GM23338 (cell line): ENCODE measurements at regions not wholly inside any gene's neighbourhood (a gene's known extent, or its start where the extent isn't known, plus 50 kb on each side); places are given as distances from the start of the nearest gene placed in this dataset.

Experiments
- ATAC-seq: fragments of 200-7000 bp; cut with Tn5 transposase; 3 replicates; pipeline ENCODE4 v1.9.1; 2020
- DNase-seq: peaks from one replicate; pipeline ENCODE4 v3.0.0-alpha.2; 2015; ENCODE audit warnings: low spot score
- H2AFZ ChIP-seq: fragments of 200-600 bp; sonication (generic); 2 replicates; pipeline ENCODE4 v1.8.0; 2016; ENCODE audit warnings: antibody characterized with exemption, mild to moderate bottlenecking, moderate library complexity
- H3F3A ChIP-seq: fragments of 200-600 bp; sonication (generic); replicated peaks from 2 replicates; pipeline ENCODE4 v1.8.0; 2017; ENCODE audit warnings: antibody characterized with exemption, mixed run types, low read depth
- H3K27ac ChIP-seq: fragments of 200-600 bp; sonication (generic); 2 replicates; pipeline ENCODE4 v1.6.1; 2016; ENCODE audit warnings: low read depth
- H3K27me3 ChIP-seq: fragments of 200-600 bp; sonication (generic); 2 replicates; pipeline ENCODE4 v1.8.0; 2016; ENCODE audit warnings: mild to moderate bottlenecking, mixed run types, moderate library complexity; ENCODE audit not compliant: insufficient read depth
- H3K36me3 ChIP-seq: fragments of 200-600 bp; sonication (generic); 2 replicates; pipeline ENCODE4 v1.8.0; 2016; ENCODE audit warnings: mild to moderate bottlenecking; ENCODE audit not compliant: insufficient read depth
- H3K4me1 ChIP-seq: fragments of 200-600 bp; sonication (generic); 2 replicates; pipeline ENCODE4 v1.8.0; 2016; ENCODE audit warnings: mild to moderate bottlenecking, moderate library complexity; ENCODE audit not compliant: insufficient read depth
- H3K4me2 ChIP-seq: fragments of 200-600 bp; sonication (generic); 2 replicates; pipeline ENCODE4 v1.7.1; 2017; ENCODE audit warnings: mixed run types
- H3K4me3 ChIP-seq: fragments of 200-600 bp; sonication (generic); 2 replicates; pipeline ENCODE4 v1.6.1; 2016; ENCODE audit warnings: mixed run types
- H3K79me2 ChIP-seq: fragments of 200-600 bp; sonication (generic); replicated peaks from 2 replicates; pipeline ENCODE4 v1.8.0; 2017; ENCODE audit warnings: mild to moderate bottlenecking; ENCODE audit not compliant: insufficient read depth
- H3K9me2 ChIP-seq: fragments of 200-600 bp; sonication (generic); 2 replicates; pipeline ENCODE4 v1.8.0; 2017; ENCODE audit not compliant: insufficient read depth
- H4K20me1 ChIP-seq: fragments of 200-600 bp; sonication (generic); replicated peaks from 2 replicates; pipeline ENCODE4 v1.8.0; 2017; ENCODE audit warnings: mild to moderate bottlenecking; ENCODE audit not compliant: insufficient read depth
- H3K27ac Mint-ChIP-seq: 2 replicates; pipeline ENCODE4 v1.8.0; 2020; ENCODE audit warnings: inconsistent platforms, mild to moderate bottlenecking, moderate library complexity, mixed read lengths
- H3K27me3 Mint-ChIP-seq: 3 replicates; pipeline ENCODE4 v1.8.0; 2022; ENCODE audit warnings: low read depth, mild to moderate bottlenecking, moderate library complexity, mixed read lengths, inconsistent platforms; ENCODE audit not compliant: insufficient read depth, poor library complexity
- H3K36me3 Mint-ChIP-seq: 3 replicates; pipeline ENCODE4 v1.8.0; 2021; ENCODE audit warnings: low read depth, mild to moderate bottlenecking, inconsistent platforms, moderate library complexity, mixed read lengths
- H3K4me1 Mint-ChIP-seq: 3 replicates; pipeline ENCODE4 v1.8.0; 2020; ENCODE audit warnings: mild to moderate bottlenecking, inconsistent platforms, mixed read lengths
- H3K4me3 Mint-ChIP-seq: 3 replicates; pipeline ENCODE4 v1.8.0; 2021; ENCODE audit warnings: moderate library complexity, mild to moderate bottlenecking, inconsistent platforms, mixed read lengths
- H3K9me3 Mint-ChIP-seq: 3 replicates; pipeline ENCODE4 v1.8.0; 2020; ENCODE audit warnings: moderate library complexity, mild to moderate bottlenecking, inconsistent platforms, mixed read lengths
- CREB1 ChIP-seq: fragments of 250-450 bp; sonication (Bioruptor Pico); IDR thresholded peaks from 2 replicates; pipeline ENCODE4 v1.5.0; 2020; ENCODE audit warnings: low read depth, mild to moderate bottlenecking, moderate library complexity
- CTCF ChIP-seq, 2 experiments: fragments of 200-600 bp in 1 of 2; sonication (generic) in 1 of 2; conservative IDR thresholded peaks; 2 replicates each; pipeline versions ENCODE4 v1.5.1 to v1.6.1; 2016 to 2017; ENCODE audit warnings: antibody characterized with exemption in 2 of 2, low read depth in 2 of 2, mild to moderate bottlenecking in 2 of 2, moderate library complexity in 1 of 2
- ETS1 ChIP-seq: IDR thresholded peaks from 2 replicates; pipeline ENCODE4 v1.6.1; 2016; ENCODE audit warnings: antibody characterized with exemption
- EZH2 ChIP-seq: fragments of 200-600 bp; sonication (generic); IDR thresholded peaks from one replicate; pipeline ENCODE4 v1.8.0; 2017; ENCODE audit warnings: antibody characterized with exemption, mild to moderate bottlenecking, low read depth; ENCODE audit not compliant: unreplicated experiment
- EZH2phosphoT487 ChIP-seq: fragments of 200-600 bp; sonication (generic); IDR thresholded peaks from one replicate; pipeline ENCODE4 v1.8.1; 2018; ENCODE audit warnings: antibody characterized with exemption; ENCODE audit not compliant: unreplicated experiment
- JUNB ChIP-seq: IDR thresholded peaks from one replicate; pipeline ENCODE4 v1.6.1; 2016; ENCODE audit warnings: antibody characterized with exemption; ENCODE audit not compliant: unreplicated experiment
- NANOG ChIP-seq: IDR thresholded peaks from 2 replicates; pipeline ENCODE4 v1.6.1; 2016; ENCODE audit warnings: antibody characterized with exemption, borderline replicate concordance
- POLR2AphosphoS5 ChIP-seq: IDR thresholded peaks from 2 replicates; pipeline ENCODE4 v1.6.1; 2016; ENCODE audit warnings: antibody characterized with exemption, low read depth
- REST ChIP-seq: IDR thresholded peaks from one replicate; pipeline ENCODE4 v1.6.1; 2018; ENCODE audit warnings: antibody characterized with exemption; ENCODE audit not compliant: unreplicated experiment
- STAT1 ChIP-seq: IDR thresholded peaks from one replicate; pipeline ENCODE4 v1.6.1; 2016; ENCODE audit warnings: antibody characterized with exemption; ENCODE audit not compliant: unreplicated experiment
- ZNF114 ChIP-seq: fragments of 250-450 bp; sonication (Bioruptor Pico); IDR thresholded peaks from 2 replicates; pipeline ENCODE4 v1.5.0; 2020; ENCODE audit warnings: mild to moderate bottlenecking, moderate library complexity
- ZNF331 ChIP-seq: fragments of 250-450 bp; sonication (Bioruptor Pico); IDR thresholded peaks from 2 replicates; pipeline ENCODE4 v1.5.0; 2020; ENCODE audit warnings: low read depth, mild to moderate bottlenecking, moderate library complexity
- ZNF462 ChIP-seq: fragments of 250-450 bp; sonication (Bioruptor Pico); IDR thresholded peaks from 2 replicates; pipeline ENCODE4 v1.5.0; 2020; ENCODE audit warnings: mild to moderate bottlenecking, moderate library complexity

GRCh38 chr3:26562021-26562768 is 60.4 kb upstream of the LRRC3B start:
- DNase-seq (no peak), ATAC-seq (no peak)
- Mint-ChIP-seq H3K9me3 (no peaks in the 10 kb centered on the region), H3K27ac (no peak overlapping the region), H3K27me3 (no peaks in the 10 kb centered on the region), H3K36me3 (no peaks in the 10 kb centered on the region), H3K4me1 (no peaks in the 10 kb centered on the region), H3K4me3 (no peak overlapping the region)
- H3K36me3 ChIP-seq: no peaks in the 10 kb centered on the region
- H3K4me2 ChIP-seq: no peak overlapping the region
- H3K79me2 ChIP-seq: no peaks in the 10 kb centered on the region
- H3K9me2 ChIP-seq: no peaks in the 10 kb centered on the region
- TF ChIP-seq ETS1 (no peak), CREB1 (CRISPR knock-in tag) (no peak), POLR2AphosphoS5 (no peak), NANOG (no peak), ZNF462 (CRISPR knock-in tag) (no peak), EZH2 (no peak), CTCF (conservative IDR thresholded peaks at IDR 0.05; ENCODE audit: low read depth in 2 of 2) (no peak), REST (no peak), JUNB (no peak), ZNF114 (CRISPR knock-in tag) (no peak), ZNF331 (no peak), EZH2phosphoT487 (no peak), STAT1 (no peak)
- no peaks in the 10 kb centered on the region for H3K4me1 ChIP-seq
- H3K4me3 ChIP-seq: no peak overlapping the region
- H3F3A ChIP-seq: no peaks in the 10 kb centered on the region
- H2AFZ ChIP-seq: no peak overlapping the region
- H3K27ac ChIP-seq: no peak overlapping the region
- no peaks in the 10 kb centered on the region for H3K27me3 ChIP-seq
- no peaks in the 10 kb centered on the region for H4K20me1 ChIP-seq
